ENCODE measurements at regions not wholly inside any gene's neighbourhood (a gene's known extent, or its start where the extent isn't known, plus 50 kb on each side); places are given as distances from the start of the nearest gene placed in this dataset.
"Not testable (repeated sequence)": the region's sequence is repeated elsewhere in the genome, so short reads cannot be mapped to it uniquely, and the experiment has no call there.

DNA sequence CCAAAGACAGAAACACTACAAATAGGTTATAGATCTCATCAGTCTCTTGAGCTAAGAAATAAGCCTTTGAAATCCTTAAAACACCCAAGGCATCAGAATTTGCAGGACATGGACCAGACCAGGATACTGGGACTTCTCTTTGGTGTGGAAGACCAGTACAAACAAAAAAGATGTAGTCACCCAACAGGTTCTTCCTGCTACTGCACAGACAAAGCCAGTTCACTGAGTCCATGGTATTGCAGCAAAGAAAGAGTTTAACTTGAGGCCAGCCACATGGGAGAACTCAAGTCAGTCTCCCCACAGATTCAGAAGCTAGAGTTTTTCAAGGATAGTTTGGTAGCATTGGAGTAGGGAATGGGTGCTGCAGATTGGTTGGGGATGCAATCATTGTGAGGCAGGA is 169.6 kb upstream of the NDUFV2 start:
- Histone ChIP-seq H3K27ac (ENCODE audit: low read depth in 2 of 2, low read length in 2 of 2) (no peak overlapping the region), H3K9me3 (ENCODE audit: control insufficient read depth in 2 of 2, low read length in 2 of 2) (peaks cover 0 to 7% of the 10 kb centered on the region in 2 donors), H3K4me1 (ENCODE audit: control insufficient read depth in 2 of 2, insufficient read depth in 2 of 2, low read length in 2 of 2) (no peaks in the 10 kb centered on the region), H3K9ac (ENCODE audit: low read depth in 1 of 2, low read length in 2 of 2) (no peak overlapping the region), H3K36me3 (ENCODE audit: control insufficient read depth in 2 of 2, insufficient read depth in 2 of 2, low read length in 2 of 2) (no peaks in the 10 kb centered on the region), H3K27me3 (ENCODE audit: control insufficient read depth in 2 of 2, insufficient read depth in 2 of 2, low read length in 2 of 2) (no peaks in the 10 kb centered on the region), H3K4me3 (ENCODE audit: low read length in 2 of 2) (no peak overlapping the region)

DNA sequence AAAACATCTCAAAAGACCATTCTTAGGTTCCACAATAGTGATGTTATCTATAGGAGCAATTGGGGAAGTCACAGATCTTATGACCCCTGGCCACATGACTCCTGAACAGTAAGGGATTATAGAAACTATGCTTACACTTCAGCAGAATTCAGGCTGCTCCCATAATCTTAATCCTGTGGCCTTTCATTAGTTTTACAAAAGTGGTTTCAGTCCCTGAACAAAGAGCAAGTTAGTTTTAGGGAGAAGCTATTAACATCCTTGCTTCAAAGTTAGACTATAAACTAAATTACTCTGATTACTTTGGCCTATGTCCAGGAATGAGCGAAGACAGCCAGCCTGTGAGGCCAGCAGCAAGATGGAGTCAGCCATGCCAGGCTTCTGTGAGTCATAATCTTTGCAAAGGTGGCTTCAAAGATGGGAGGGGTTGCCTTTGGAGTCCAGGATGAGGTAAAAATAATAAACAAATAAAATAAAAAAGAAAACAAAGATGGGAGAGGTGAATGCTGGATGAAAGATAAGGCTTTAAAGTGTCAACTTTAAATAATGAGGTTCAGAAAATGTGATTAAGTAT is 168.7 kb upstream of the NDUFV2 start:
- H3K27me3 ChIP-seq (ENCODE audit: control insufficient read depth in 2 of 2, insufficient read depth in 2 of 2, low read length in 2 of 2) = no peaks in the 10 kb centered on the region
- no peaks in the 10 kb centered on the region for H3K36me3 ChIP-seq (ENCODE audit: control insufficient read depth in 2 of 2, insufficient read depth in 2 of 2, low read length in 2 of 2)
- H3K27ac ChIP-seq (ENCODE audit: low read depth in 2 of 2, low read length in 2 of 2) = no peak overlapping the region
- no peaks in the 10 kb centered on the region for H3K4me1 ChIP-seq (ENCODE audit: control insufficient read depth in 2 of 2, insufficient read depth in 2 of 2, low read length in 2 of 2)
- H3K9ac ChIP-seq (ENCODE audit: low read depth in 1 of 2, low read length in 2 of 2) = no peak overlapping the region
- no peak overlapping the region for H3K4me3 ChIP-seq (ENCODE audit: low read length in 2 of 2)
- H3K9me3 ChIP-seq (ENCODE audit: control insufficient read depth in 2 of 2, low read length in 2 of 2) = peaks cover 0 to 7% of the 10 kb centered on the region in 2 donors

DNA sequence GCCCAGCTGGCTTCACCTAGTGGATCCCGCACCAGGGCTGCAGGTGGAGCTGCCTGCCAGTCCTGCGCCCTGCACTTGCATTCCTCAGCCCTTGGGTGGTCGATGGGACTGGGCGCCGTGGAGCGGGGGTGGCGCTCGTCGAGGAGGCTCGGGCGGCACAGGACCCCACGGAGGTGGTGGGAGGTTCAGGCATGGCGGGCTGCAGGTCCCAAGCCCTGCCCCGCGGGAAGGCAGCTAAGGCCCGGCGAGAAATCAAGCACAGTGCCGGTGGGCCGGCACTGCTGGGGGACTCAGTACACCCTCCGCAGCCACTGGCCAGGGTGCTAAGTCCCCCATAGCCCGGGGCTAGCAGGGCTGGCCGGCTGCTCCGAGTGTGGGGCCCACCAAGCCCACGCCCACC is 167.2 kb upstream of the NDUFV2 start:
- not testable (repeated sequence) for H3K27ac ChIP-seq (ENCODE audit: low read depth in 2 of 2, low read length in 2 of 2); H3K4me3 ChIP-seq (ENCODE audit: low read length in 2 of 2); H3K4me1 ChIP-seq (ENCODE audit: control insufficient read depth in 2 of 2, insufficient read depth in 2 of 2, low read length in 2 of 2); H3K36me3 ChIP-seq (ENCODE audit: control insufficient read depth in 2 of 2, insufficient read depth in 2 of 2, low read length in 2 of 2); H3K27me3 ChIP-seq (ENCODE audit: control insufficient read depth in 2 of 2, insufficient read depth in 2 of 2, low read length in 2 of 2); H3K9me3 ChIP-seq (ENCODE audit: control insufficient read depth in 2 of 2, low read length in 2 of 2); H3K9ac ChIP-seq (ENCODE audit: low read depth in 1 of 2, low read length in 2 of 2)

DNA sequence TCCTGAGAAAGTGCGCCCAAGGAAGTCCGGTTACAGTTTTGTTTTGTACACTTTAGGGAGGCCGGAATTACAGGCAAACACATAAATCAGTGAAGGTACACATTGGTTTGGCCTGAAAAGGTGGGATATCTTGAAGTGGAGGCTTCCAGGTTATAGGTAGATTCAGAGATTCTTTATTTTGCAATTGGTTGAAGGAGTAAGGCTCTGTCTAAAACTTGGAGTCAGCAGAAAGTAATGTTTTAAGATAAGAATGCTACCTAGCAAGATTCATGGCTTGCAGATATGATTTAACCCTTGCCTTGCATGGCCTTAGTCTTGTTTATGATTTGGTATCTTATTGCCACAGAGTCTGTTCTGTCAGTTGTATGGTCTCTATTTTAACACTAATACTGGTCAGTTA is 165.9 kb upstream of the NDUFV2 start:
- Histone ChIP-seq H3K27me3 (ENCODE audit: control insufficient read depth in 2 of 2, insufficient read depth in 2 of 2, low read length in 2 of 2) (no peaks in the 10 kb centered on the region), H3K4me1 (ENCODE audit: control insufficient read depth in 2 of 2, insufficient read depth in 2 of 2, low read length in 2 of 2) (no peaks in the 10 kb centered on the region), H3K9ac (ENCODE audit: low read depth in 1 of 2, low read length in 2 of 2) (no peak overlapping the region), H3K9me3 (ENCODE audit: control insufficient read depth in 2 of 2, low read length in 2 of 2) (no peaks in the 10 kb centered on the region), H3K4me3 (ENCODE audit: low read length in 2 of 2) (no peak overlapping the region), H3K36me3 (ENCODE audit: control insufficient read depth in 2 of 2, insufficient read depth in 2 of 2, low read length in 2 of 2) (no peaks in the 10 kb centered on the region), H3K27ac (ENCODE audit: low read depth in 2 of 2, low read length in 2 of 2) (no peak overlapping the region)

DNA sequence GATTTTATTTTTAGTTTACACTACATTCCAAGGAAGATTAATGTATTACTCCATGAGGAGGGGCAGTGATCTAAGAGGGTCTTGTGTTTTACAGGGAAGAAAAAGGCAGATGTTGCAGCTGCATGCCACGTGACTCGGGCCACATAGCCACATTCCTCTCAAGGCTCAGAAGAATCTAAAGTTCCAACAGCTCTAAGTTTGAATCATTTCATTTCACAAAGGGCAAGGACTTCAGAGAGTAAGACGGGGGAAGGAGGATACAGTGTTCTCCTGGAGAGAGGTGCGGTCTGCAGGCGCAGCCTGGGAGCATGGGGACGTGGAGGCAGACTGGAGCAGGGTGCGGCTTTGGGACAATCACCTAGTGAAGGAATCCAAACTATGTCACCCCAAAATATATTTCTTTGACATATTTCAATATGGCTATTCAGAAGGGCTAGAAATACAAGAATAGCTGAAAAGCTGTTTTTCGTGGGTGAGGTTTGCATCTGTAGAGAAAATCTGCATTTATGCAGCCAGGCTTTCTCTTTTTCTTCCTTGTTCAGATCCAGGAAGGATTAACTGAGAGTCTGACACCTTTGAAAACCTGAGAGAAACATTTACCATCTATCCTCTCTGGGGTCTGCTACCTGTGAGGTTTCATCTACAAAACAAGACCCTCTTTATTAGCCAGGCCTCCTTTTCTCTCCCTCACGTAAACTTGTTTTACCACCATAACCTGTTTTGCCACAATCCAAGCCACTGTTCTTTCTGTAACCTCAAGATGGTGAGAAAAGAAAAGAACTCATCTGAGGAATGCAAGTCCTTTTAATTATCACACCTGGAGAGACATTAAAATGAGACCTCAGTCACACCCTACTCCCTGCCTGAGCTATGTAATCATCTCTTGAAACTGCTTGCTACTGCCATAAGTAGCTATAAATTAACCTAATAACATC is 165.1 kb upstream of the NDUFV2 start:
- H3K36me3 ChIP-seq (ENCODE audit: control insufficient read depth in 2 of 2, insufficient read depth in 2 of 2, low read length in 2 of 2) = no peaks in the 10 kb centered on the region
- H3K27me3 ChIP-seq (ENCODE audit: control insufficient read depth in 2 of 2, insufficient read depth in 2 of 2, low read length in 2 of 2) = no peaks in the 10 kb centered on the region
- H3K9ac ChIP-seq (ENCODE audit: low read depth in 1 of 2, low read length in 2 of 2) = no peak overlapping the region
- no peak overlapping the region for H3K4me3 ChIP-seq (ENCODE audit: low read length in 2 of 2)
- no peaks in the 10 kb centered on the region for H3K9me3 ChIP-seq (ENCODE audit: control insufficient read depth in 2 of 2, low read length in 2 of 2)
- no peaks in the 10 kb centered on the region for H3K4me1 ChIP-seq (ENCODE audit: control insufficient read depth in 2 of 2, insufficient read depth in 2 of 2, low read length in 2 of 2)
- no peak overlapping the region for H3K27ac ChIP-seq (ENCODE audit: low read depth in 2 of 2, low read length in 2 of 2)

DNA sequence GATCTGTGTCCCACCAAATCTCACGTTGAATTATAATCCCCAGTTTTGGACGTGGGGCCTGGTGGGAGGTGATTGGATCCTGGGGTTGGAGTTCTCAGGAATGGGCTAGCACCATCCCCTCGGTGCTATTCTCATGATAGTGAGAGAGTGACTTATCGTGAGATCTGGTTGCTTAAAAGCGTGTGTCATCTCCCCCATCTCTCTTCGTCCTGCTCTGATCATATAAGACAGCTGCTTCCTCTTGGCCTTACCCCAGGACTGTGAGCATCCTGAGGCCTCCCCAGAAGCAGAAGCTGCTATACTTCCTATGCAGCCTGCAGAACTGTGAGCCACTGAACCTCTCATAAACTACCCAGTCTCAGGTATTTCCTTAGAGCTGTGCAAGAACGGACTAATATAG is 163.7 kb upstream of the NDUFV2 start:
- H3K36me3 ChIP-seq (ENCODE audit: control insufficient read depth in 2 of 2, insufficient read depth in 2 of 2, low read length in 2 of 2) = no peaks in the 10 kb centered on the region
- H3K27me3 ChIP-seq (ENCODE audit: control insufficient read depth in 2 of 2, insufficient read depth in 2 of 2, low read length in 2 of 2) = no peaks in the 10 kb centered on the region
- no peak overlapping the region for H3K4me3 ChIP-seq (ENCODE audit: low read length in 2 of 2)
- no peaks in the 10 kb centered on the region for H3K9me3 ChIP-seq (ENCODE audit: control insufficient read depth in 2 of 2, low read length in 2 of 2)
- no peak overlapping the region for H3K9ac ChIP-seq (ENCODE audit: low read depth in 1 of 2, low read length in 2 of 2)
- no peak overlapping the region for H3K27ac ChIP-seq (ENCODE audit: low read depth in 2 of 2, low read length in 2 of 2)
- no peaks in the 10 kb centered on the region for H3K4me1 ChIP-seq (ENCODE audit: control insufficient read depth in 2 of 2, insufficient read depth in 2 of 2, low read length in 2 of 2)

DNA sequence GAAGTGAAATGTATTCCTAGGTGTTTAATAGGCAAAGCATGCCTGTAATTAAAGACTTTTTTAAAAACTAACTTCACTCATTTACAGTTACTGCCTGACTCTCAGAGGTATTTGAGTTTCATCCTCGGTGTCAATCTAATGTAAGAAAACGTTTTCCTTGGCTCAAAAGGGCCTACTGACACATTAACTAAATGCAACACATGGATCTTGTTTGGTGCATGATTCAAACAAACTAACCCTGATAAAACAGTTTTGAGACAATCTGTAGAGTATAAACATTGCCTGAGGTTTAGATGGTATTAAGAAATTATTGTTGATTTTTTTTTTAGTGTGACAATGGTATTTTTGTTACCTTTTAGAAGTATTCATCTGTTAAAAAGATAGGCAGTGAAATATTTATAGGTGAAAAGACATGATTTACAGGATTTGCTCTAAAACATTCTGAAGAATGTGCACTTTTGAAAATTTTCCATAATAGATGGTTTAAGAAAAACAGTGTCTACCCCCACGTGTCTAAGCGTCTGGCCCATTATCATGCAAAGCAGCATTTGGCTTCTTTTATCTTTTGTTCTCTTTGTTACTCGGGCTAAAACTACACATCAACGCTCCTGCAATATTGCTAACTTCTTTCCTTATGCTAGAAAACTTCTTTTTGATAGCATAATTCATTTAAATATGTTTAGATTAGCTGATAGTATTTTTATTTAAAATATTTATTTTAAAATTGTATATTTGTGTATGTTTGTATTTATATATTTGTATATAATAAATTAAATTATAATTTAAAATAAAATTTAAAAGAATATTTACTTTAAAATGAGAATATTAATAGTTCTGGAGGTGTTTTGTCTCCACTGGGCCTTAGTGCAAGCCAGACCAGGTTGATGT is 160.2 kb upstream of the NDUFV2 start:
- Histone ChIP-seq H3K27me3 (ENCODE audit: control insufficient read depth in 2 of 2, insufficient read depth in 2 of 2, low read length in 2 of 2) (no peaks in the 10 kb centered on the region), H3K9ac (ENCODE audit: low read depth in 1 of 2, low read length in 2 of 2) (no peak overlapping the region), H3K4me1 (ENCODE audit: control insufficient read depth in 2 of 2, insufficient read depth in 2 of 2, low read length in 2 of 2) (no peaks in the 10 kb centered on the region), H3K27ac (ENCODE audit: low read depth in 2 of 2, low read length in 2 of 2) (no peak overlapping the region), H3K4me3 (ENCODE audit: low read length in 2 of 2) (no peak overlapping the region), H3K36me3 (ENCODE audit: control insufficient read depth in 2 of 2, insufficient read depth in 2 of 2, low read length in 2 of 2) (no peaks in the 10 kb centered on the region), H3K9me3 (ENCODE audit: control insufficient read depth in 2 of 2, low read length in 2 of 2) (no peaks in the 10 kb centered on the region)

DNA sequence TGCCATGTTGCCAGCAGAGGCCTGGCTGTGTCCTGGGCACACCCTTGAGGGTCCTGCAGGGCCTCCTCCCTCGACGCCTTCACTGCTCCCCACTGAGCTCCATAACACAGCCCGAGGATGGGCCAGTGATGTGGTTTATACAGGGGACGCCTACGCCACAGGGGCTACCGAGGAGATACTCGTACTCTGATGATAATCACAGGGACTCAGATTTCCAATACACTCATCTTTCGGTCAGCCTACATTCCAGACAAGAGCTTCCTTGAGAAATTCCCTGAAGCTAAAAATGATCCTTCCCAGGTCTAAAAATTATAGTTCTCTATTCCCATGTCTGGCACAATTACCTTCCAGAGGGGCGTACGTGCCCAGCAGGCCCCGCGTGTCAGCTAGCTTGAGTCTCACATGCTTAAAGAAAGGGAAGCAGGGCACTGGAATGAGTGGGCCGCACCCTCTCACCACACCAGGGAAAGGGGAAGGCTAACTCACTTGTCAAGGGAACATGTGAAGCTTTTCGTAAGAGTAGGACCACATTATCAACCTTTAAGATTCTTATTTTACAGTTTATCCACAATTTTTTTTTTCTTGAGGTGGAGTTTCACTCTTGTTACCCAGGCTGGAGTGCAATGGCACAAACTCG is 159.5 kb upstream of the NDUFV2 start:
- Histone ChIP-seq H3K9me3 (ENCODE audit: control insufficient read depth in 2 of 2, low read length in 2 of 2) (no peaks in the 10 kb centered on the region), H3K36me3 (ENCODE audit: control insufficient read depth in 2 of 2, insufficient read depth in 2 of 2, low read length in 2 of 2) (no peaks in the 10 kb centered on the region)

DNA sequence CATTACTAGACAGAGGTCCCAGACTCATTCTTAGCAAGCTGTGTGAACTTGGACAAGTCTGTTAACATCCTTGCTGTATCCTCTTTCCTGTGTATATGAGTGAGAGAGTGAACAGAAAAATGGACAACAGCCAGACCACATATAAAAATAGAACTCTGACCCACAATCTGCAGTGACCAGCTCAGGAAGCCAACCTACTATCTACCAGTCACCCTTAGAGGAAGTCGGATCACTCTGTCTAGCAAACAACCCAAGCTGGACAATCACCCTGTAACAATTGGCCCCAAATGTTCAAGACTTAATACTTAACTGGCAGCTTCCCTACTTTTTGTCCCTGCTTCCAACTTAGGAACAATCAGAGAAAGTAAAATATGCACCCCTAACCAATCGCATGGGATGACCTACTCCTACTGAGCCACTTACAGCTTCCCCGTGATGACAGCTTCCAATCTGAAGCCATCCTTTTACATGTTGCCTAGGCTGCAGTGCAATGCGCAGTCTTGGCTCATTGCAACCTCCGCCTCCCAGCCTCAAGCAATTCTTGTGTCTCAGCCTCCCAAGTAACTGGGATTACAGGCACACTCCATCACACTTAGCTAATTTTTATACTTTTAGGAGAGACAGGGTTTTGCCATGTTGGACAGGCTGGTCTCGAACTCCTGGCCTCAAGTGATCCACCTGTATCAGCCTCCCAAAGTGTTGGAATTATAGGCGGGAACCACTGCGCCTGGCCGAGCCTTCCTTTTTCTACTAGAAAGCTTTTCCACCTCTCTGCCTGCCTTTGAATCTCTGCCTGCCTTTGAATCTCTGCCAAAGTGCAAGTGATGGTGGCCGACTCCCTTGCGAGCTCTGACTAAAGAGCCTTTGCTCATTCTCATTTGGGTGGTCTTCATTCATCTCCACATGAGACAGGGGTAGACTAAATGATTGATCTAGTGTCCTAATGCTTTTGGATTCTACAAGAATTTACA is 158.3 kb upstream of the NDUFV2 start:
- Histone ChIP-seq H3K4me3 (ENCODE audit: low read length in 2 of 2) (no peak overlapping the region), H3K27ac (ENCODE audit: low read depth in 2 of 2, low read length in 2 of 2) (no peak overlapping the region), H3K9me3 (ENCODE audit: control insufficient read depth in 2 of 2, low read length in 2 of 2) (no peaks in the 10 kb centered on the region), H3K4me1 (ENCODE audit: control insufficient read depth in 2 of 2, insufficient read depth in 2 of 2, low read length in 2 of 2) (no peaks in the 10 kb centered on the region), H3K36me3 (ENCODE audit: control insufficient read depth in 2 of 2, insufficient read depth in 2 of 2, low read length in 2 of 2) (no peaks in the 10 kb centered on the region), H3K27me3 (ENCODE audit: control insufficient read depth in 2 of 2, insufficient read depth in 2 of 2, low read length in 2 of 2) (no peaks in the 10 kb centered on the region), H3K9ac (ENCODE audit: low read depth in 1 of 2, low read length in 2 of 2) (no peak overlapping the region)

More for the DNA sequence above, 159.5 kb upstream of the NDUFV2 start:
- H3K9ac ChIP-seq (ENCODE audit: low read depth in 1 of 2, low read length in 2 of 2) = no peak overlapping the region
- H3K27ac ChIP-seq (ENCODE audit: low read depth in 2 of 2, low read length in 2 of 2) = no peak overlapping the region
- H3K4me1 ChIP-seq (ENCODE audit: control insufficient read depth in 2 of 2, insufficient read depth in 2 of 2, low read length in 2 of 2) = no peaks in the 10 kb centered on the region
- no peak overlapping the region for H3K4me3 ChIP-seq (ENCODE audit: low read length in 2 of 2)
- no peaks in the 10 kb centered on the region for H3K27me3 ChIP-seq (ENCODE audit: control insufficient read depth in 2 of 2, insufficient read depth in 2 of 2, low read length in 2 of 2)
